GM12878 (cell line): ENCODE measurements at regions not wholly inside any gene's neighbourhood (a gene's known extent, or its start where the extent isn't known, plus 50 kb on each side); places are given as distances from the start of the nearest gene placed in this dataset.
A peak's percentile ranks its signal among the peaks of the same experiment; 100 is the strongest.

ENCODE experiments used
- ATAC-seq: fragments of 200-7000 bp; cut with Tn5 transposase; 3 replicates; pipeline ENCODE4 v1.9.1; 2020; ENCODE audit warnings: mild to moderate bottlenecking, moderate library complexity
- BruUV-seq: library from RNA; stranded (reverse); fragments of 400-500 nt; replicated peaks from 2 replicates; lab custom pipeline; 2021; lab: Mats Ljungman, UMichigan
- CTCF ChIA-PET: fragments of 300-600 bp; sonication (Branson Sonifier 250); formaldehyde crosslinking; extraction: SDS; loops from one replicate; lab custom pipeline; 2021; ENCODE audit warnings: inconsistent platforms; lab: Yijun Ruan, JAX
- POLR2A ChIA-PET: fragments of 350-600 bp; formaldehyde crosslinking; extraction: SDS; loops from one replicate; lab custom pipeline; 2021; ENCODE audit warnings: inconsistent platforms; lab: Charles Lee
- RAD21 ChIA-PET: fragments of 300-600 bp; sonication (Branson Sonifier 250); formaldehyde crosslinking; loops from one replicate; lab custom pipeline; 2023; ENCODE audit warnings: antibody characterized with exemption; ENCODE audit not compliant: unreplicated experiment; lab: Charles Lee
- SMC1A ChIA-PET: fragments of 300-600 bp; sonication (Branson Sonifier 250); formaldehyde crosslinking; loops from one replicate; lab custom pipeline; 2023; ENCODE audit not compliant: unreplicated experiment, uncharacterized antibody; lab: Charles Lee
- DNase-seq: peaks from one replicate; pipeline ENCODE4 v3.0.0-alpha.2; 2011; ENCODE audit warnings: low read depth, low spot score
- FAIRE-seq: peaks from 3 replicates; lab custom pipeline; 2011; peaks lifted over from hg19 to GRCh38; lab: Jason Lieb, UNC
- H2AFZ ChIP-seq: 2 replicates; pipeline ENCODE4 v1.6.0; 2011; ENCODE audit warnings: low read depth, low read length, control low read depth; ENCODE audit not compliant: control insufficient read depth
- H3K27ac ChIP-seq: 2 replicates; pipeline ENCODE4 v1.5.1; 2011; ENCODE audit warnings: control low read depth; ENCODE audit not compliant: control insufficient read depth, insufficient read depth
- H3K27me3 ChIP-seq, 2 experiments: replicated peaks in 1 of 2; 2 replicates each; pipeline versions ENCODE4 v1.6.0 to v1.6.1; 2011; ENCODE audit warnings: low read length in 1 of 2; ENCODE audit not compliant: control insufficient read depth in 2 of 2, insufficient read depth in 2 of 2
- H3K36me3 ChIP-seq, 2 experiments: 2 replicates each; pipeline ENCODE4 v1.5.1; 2011; ENCODE audit warnings: low read length in 1 of 2; ENCODE audit not compliant: control insufficient read depth in 2 of 2, insufficient read depth in 2 of 2
- H3K4me1 ChIP-seq: 2 replicates; pipeline ENCODE4 v1.6.1; 2011; ENCODE audit warnings: mild to moderate bottlenecking, low read length, moderate library complexity, mixed read lengths; ENCODE audit not compliant: control insufficient read depth, insufficient read depth
- H3K4me2 ChIP-seq: 2 replicates; pipeline ENCODE4 v1.6.0; 2011; ENCODE audit warnings: control low read depth; ENCODE audit not compliant: control insufficient read depth, insufficient read depth
- H3K4me3 ChIP-seq: fragments of 200-600 bp; sonication (generic); 2 replicates; pipeline ENCODE4 v1.5.1; 2016
- H3K79me2 ChIP-seq: 2 replicates; pipeline ENCODE4 v1.6.0; 2011; ENCODE audit warnings: low read length; ENCODE audit not compliant: control insufficient read depth, insufficient read depth
- H3K9ac ChIP-seq: 2 replicates; pipeline ENCODE4 v1.8.0; 2011; ENCODE audit warnings: low read length, control low read depth, mixed read lengths; ENCODE audit not compliant: control insufficient read depth, insufficient read depth
- H3K9me3 ChIP-seq: replicated peaks from 3 replicates; pipeline ENCODE4 v1.5.1; 2011; ENCODE audit warnings: mild to moderate bottlenecking, low read length; ENCODE audit not compliant: control insufficient read depth, insufficient read depth
- H4K20me1 ChIP-seq: 2 replicates; pipeline ENCODE4 v1.6.0; 2011; ENCODE audit not compliant: control insufficient read depth, insufficient read depth
- ATF7 ChIP-seq: fragments of 450-650 bp; IDR thresholded peaks from 2 replicates; pipeline ENCODE4 v1.6.1; 2016; ENCODE audit warnings: low read depth, mild to moderate bottlenecking
- CBFB ChIP-seq: IDR thresholded peaks from 2 replicates; pipeline ENCODE4 v1.6.1; 2016; ENCODE audit warnings: antibody characterized with exemption, low read depth
- RELA ChIP-seq: fragments of 450-650 bp; IDR thresholded peaks from 2 replicates; pipeline ENCODE4 v1.8.0; 2014; ENCODE audit warnings: borderline replicate concordance; ENCODE audit not compliant: partially characterized antibody
- ZNF622 ChIP-seq: fragments of 450-650 bp; IDR thresholded peaks from 2 replicates; pipeline ENCODE4 v1.6.1; 2017; ENCODE audit warnings: mild to moderate bottlenecking, inconsistent platforms
- WGBS: methylation state at CpG from one replicate; pipeline ENCODE4 v1.1.6; 2016; ENCODE audit warnings: low lambda C conversion rate; ENCODE audit not compliant: insufficient replicate concordance, insufficient coverage; ENCODE audit errors: missing lambda C conversion rate; 5-methylcytosine and 5-hydroxymethylcytosine counted together
- in situ Hi-C: fragments of 300-500 bp; cut with MboI; formaldehyde crosslinking; loops from 9 replicates; pipeline ENCODE4 v1.14.3; 2018; ENCODE audit warnings: mixed read lengths
- intact Hi-C: fragments of 100-400 bp; cut with micrococcal nuclease; formaldehyde crosslinking; loops from one replicate; pipeline ENCODE4 v1.14.2; 2022; ENCODE audit not compliant: unreplicated experiment
- TF ChIP-seq, protein P1 (sequence below): IDR thresholded peaks from 2 replicates; pipeline ENCODE4 v1.6.1; 2011; ENCODE audit warnings: borderline replicate concordance, low read depth, mild to moderate bottlenecking, moderate library complexity, mixed read lengths, low read length; ENCODE audit not compliant: insufficient read depth; ENCODE audit errors: extremely low read length
- TF ChIP-seq, protein P2 (sequence below), 3 experiments: IDR thresholded peaks in 2 of 3; conservative IDR thresholded peaks in 1 of 3; 2 replicates each; pipeline ENCODE4 v1.5.1; 2011; ENCODE audit warnings: low read depth in 3 of 3, low read length in 3 of 3, mild to moderate bottlenecking in 3 of 3, control low read depth in 2 of 3, moderate library complexity in 2 of 3, inconsistent platforms in 1 of 3, mixed read lengths in 1 of 3; ENCODE audit not compliant: control insufficient read depth in 2 of 3, insufficient read depth in 1 of 3; ENCODE audit errors: extremely low read depth in 1 of 3

DNA sequence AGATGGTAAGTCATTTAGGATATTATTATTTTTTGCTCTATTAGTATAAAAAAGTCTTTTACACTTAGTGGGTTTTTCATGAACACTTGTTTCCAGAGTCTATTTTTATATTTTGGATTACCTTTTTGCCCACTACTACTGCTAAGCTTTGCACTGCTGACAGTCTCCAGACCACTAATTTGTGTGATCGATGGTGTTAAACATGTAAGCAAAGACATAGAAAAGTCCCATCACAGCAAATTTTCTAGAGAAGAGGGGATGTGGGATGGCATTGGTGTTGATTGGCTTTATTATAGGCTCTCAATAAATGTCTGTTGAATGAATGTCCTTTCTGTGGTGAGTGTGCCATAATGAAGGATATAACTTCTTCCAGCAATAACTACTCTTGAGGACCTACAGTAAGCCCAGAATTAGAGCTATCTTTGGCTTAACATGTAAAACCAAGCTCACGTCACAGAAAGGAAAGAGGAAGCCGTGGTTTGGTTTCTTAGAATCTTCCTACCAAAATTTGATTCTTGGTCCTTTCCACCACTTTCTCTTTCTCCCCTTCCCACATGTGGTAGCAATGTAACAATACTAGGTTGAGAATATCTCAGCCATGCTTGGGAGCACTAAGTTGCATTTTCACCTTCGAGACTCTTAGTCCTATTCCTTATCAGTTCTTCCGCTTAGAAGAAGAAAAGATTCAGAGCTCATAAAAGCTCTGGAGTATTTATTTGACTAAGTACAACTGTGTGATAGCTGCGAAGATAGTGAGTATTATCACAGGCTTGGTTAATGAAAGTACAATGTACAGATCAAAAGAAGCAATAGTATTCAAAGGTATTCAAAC lies 90.6 kb upstream of the UMPS start (continued):
- TF ChIP-seq RELA (no peak), CBFB (peak; percentile 61; the same call in 1 of the 2 replicates), ATF7 (peak; percentile 50; the same call in 1 of the 2 replicates)

DNA sequence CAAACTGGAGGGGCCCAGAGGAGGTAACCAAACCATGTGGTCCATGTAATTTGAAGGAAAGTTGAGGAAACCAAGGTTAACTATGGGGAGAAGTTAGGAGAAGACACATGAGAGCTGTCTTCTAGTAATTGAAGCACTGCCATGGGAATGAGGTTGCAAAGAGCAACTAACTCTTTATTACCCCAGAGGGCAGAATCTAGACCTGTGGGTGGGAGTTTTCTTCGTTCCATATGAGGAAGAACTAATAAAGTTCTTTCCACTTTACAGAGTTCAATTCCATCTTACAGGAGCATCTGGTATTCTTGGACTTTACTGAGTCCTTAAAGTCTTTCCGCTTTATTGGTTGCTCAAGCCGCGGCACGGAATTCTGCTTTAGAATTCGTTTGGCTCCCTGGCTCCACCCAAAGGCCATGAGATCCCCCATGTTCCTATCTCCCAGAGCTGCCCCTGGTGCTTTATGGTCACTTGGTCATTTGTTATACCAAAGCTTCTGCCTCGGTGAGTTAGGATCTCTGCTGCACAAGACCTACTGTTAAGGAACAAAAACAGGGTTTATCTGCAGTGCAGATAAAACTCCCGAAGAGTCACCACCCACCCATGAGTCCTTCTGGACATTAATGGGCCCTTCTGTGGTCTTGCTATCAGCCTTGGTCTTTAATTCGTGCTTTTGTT lies 89.5 kb upstream of the UMPS start:
- DNase-seq (no peak), FAIRE-seq (no peak), ATAC-seq (no peak)
- Histone ChIP-seq H3K4me3 (no peak overlapping the region), H2AFZ (no peak overlapping the region), H3K79me2 (no peaks in the 10 kb centered on the region), H3K36me3 (no peaks in the 10 kb centered on the region), H3K4me1 (peaks cover 18% of the 10 kb centered on the region), H3K27ac (peak overlapping the region; percentile 29; the same call in 1 of the 2 replicates), H4K20me1 (no peaks in the 10 kb centered on the region), H3K9me3 (no peaks in the 10 kb centered on the region; the same call in 2 of the 3 replicates), H3K9ac (no peak overlapping the region), H3K4me2 (no peak overlapping the region), H3K27me3 (no peaks in the 10 kb centered on the region)
- BruUV-seq = no TSS peak
- TF ChIP-seq, protein P1, sequence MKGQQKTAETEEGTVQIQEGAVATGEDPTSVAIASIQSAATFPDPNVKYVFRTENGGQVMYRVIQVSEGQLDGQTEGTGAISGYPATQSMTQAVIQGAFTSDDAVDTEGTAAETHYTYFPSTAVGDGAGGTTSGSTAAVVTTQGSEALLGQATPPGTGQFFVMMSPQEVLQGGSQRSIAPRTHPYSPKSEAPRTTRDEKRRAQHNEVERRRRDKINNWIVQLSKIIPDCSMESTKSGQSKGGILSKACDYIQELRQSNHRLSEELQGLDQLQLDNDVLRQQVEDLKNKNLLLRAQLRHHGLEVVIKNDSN = no peak
- TF ChIP-seq ZNF622 = no peak
- TF ChIP-seq, protein P2, sequence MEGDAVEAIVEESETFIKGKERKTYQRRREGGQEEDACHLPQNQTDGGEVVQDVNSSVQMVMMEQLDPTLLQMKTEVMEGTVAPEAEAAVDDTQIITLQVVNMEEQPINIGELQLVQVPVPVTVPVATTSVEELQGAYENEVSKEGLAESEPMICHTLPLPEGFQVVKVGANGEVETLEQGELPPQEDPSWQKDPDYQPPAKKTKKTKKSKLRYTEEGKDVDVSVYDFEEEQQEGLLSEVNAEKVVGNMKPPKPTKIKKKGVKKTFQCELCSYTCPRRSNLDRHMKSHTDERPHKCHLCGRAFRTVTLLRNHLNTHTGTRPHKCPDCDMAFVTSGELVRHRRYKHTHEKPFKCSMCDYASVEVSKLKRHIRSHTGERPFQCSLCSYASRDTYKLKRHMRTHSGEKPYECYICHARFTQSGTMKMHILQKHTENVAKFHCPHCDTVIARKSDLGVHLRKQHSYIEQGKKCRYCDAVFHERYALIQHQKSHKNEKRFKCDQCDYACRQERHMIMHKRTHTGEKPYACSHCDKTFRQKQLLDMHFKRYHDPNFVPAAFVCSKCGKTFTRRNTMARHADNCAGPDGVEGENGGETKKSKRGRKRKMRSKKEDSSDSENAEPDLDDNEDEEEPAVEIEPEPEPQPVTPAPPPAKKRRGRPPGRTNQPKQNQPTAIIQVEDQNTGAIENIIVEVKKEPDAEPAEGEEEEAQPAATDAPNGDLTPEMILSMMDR (IDR thresholded peaks at IDR 0.05 in 2 of 3, conservative IDR thresholded peaks at IDR 0.05 in 1 of 3; ENCODE audit: control insufficient read depth in 2 of 3, extremely low read depth in 1 of 3, insufficient read depth in 1 of 3, low read depth in 3 of 3, low read length in 3 of 3) = no peak
- ChIA-PET CTCF (interaction anchor here (1.0 to 2.6 kb wide), 6 partner anchors 10 to 91 kb away, joined by 3 to 23 read pairs (median 8); no protein-coding TSS in a partner anchor), RAD21 (interaction anchor here (1.2 to 3.6 kb wide), 12 partner anchors 10 to 71 kb away, joined by 3 to 59 read pairs (median 6); no protein-coding TSS in a partner anchor), POLR2A (interaction anchor here (1.0 to 3.8 kb wide), 5 partner anchors 8 to 70 kb away, joined by 3 to 25 read pairs (median 7); no protein-coding TSS in a partner anchor), SMC1A (interaction anchor here (0.9 to 2.8 kb wide), 15 partner anchors 8 to 81 kb away, joined by 3 to 43 read pairs (median 6); no protein-coding TSS in a partner anchor)
- 77% methylated on average over 9 of the region's 9 CpGs for WGBS
- intact Hi-C loops = no loop called here
- in situ Hi-C loops = no loop called here
